H9 (cell line): ENCODE measurements at regions not wholly inside any gene's neighbourhood (a gene's known extent, or its start where the extent isn't known, plus 50 kb on each side); places are given as distances from the start of the nearest gene placed in this dataset.
"Not testable (repeated sequence)": the region's sequence is repeated elsewhere in the genome, so short reads cannot be mapped to it uniquely, and the experiment has no call there.

Source experiments
- DNase-seq: peaks from one replicate; pipeline ENCODE4 v3.0.0-alpha.2; 2017
- H2AFZ ChIP-seq: one replicate; pipeline ENCODE4 v1.6.1; 2013; ENCODE audit warnings: mild to moderate bottlenecking, low read length, control low read depth, moderate library complexity
- H2AK5ac ChIP-seq: 2 replicates; pipeline ENCODE4 v1.6.1; 2013; ENCODE audit warnings: low read length, control low read depth, mixed read lengths; ENCODE audit not compliant: insufficient read length
- H2BK120ac ChIP-seq: one replicate; pipeline ENCODE4 v1.6.1; 2013; ENCODE audit warnings: low read depth, mild to moderate bottlenecking, low read length, control low read depth, inconsistent platforms; ENCODE audit not compliant: poor library complexity, severe bottlenecking
- H2BK12ac ChIP-seq: 2 replicates; pipeline ENCODE4 v1.6.1; 2013; ENCODE audit warnings: low read length, control low read depth, mixed read lengths, low read depth; ENCODE audit not compliant: insufficient read length
- H2BK15ac ChIP-seq: 2 replicates; pipeline ENCODE4 v1.6.1; 2013; ENCODE audit warnings: low read depth, low read length, control low read depth
- H2BK20ac ChIP-seq: one replicate; pipeline ENCODE4 v1.6.1; 2013; ENCODE audit warnings: low read depth, mild to moderate bottlenecking, low read length, control low read depth, inconsistent platforms; ENCODE audit not compliant: poor library complexity, severe bottlenecking
- H2BK5ac ChIP-seq: 2 replicates; pipeline ENCODE4 v1.6.1; 2013; ENCODE audit warnings: low read length, control low read depth, mixed read lengths; ENCODE audit not compliant: insufficient read length
- H3K14ac ChIP-seq: 2 replicates; pipeline ENCODE4 v1.6.1; 2013; ENCODE audit warnings: low read length, control low read depth; ENCODE audit not compliant: insufficient read depth
- H3K18ac ChIP-seq: 2 replicates; pipeline ENCODE4 v1.6.1; 2013; ENCODE audit warnings: low read depth, mild to moderate bottlenecking, mixed read lengths, low read length, control low read depth; ENCODE audit not compliant: insufficient read length
- H3K23ac ChIP-seq: 2 replicates; pipeline ENCODE4 v1.6.1; 2013; ENCODE audit warnings: low read length, control low read depth, mixed read lengths, low read depth; ENCODE audit not compliant: insufficient read length
- H3K23me2 ChIP-seq: 2 replicates; pipeline ENCODE4 v1.6.1; 2013; ENCODE audit warnings: low read depth, mild to moderate bottlenecking, mixed read lengths, low read length, control low read depth; ENCODE audit not compliant: insufficient read length, poor library complexity, severe bottlenecking
- H3K27ac ChIP-seq: 2 replicates; pipeline ENCODE4 v1.5.1; 2013; ENCODE audit warnings: low read length, control low read depth, mixed read lengths, low read depth; ENCODE audit not compliant: insufficient read length
- H3K27me3 ChIP-seq: 2 replicates; pipeline ENCODE4 v1.6.1; 2013; ENCODE audit warnings: low read length, control low read depth, inconsistent platforms; ENCODE audit not compliant: insufficient read depth
- H3K4ac ChIP-seq: 2 replicates; pipeline ENCODE4 v1.6.1; 2013; ENCODE audit warnings: low read depth, mild to moderate bottlenecking, control low read depth, inconsistent platforms, low read length, moderate library complexity
- H3K4me1 ChIP-seq: 2 replicates; pipeline ENCODE4 v1.6.1; 2013; ENCODE audit warnings: low read length, control low read depth, inconsistent platforms; ENCODE audit not compliant: insufficient read depth
- H3K4me2 ChIP-seq: 2 replicates; pipeline ENCODE4 v1.6.1; 2013; ENCODE audit warnings: low read length, control low read depth, mixed read lengths; ENCODE audit not compliant: insufficient read length, insufficient read depth
- H3K56ac ChIP-seq: 2 replicates; pipeline ENCODE4 v1.6.1; 2013; ENCODE audit warnings: low read depth, mild to moderate bottlenecking, mixed read lengths, low read length, control low read depth; ENCODE audit not compliant: insufficient read length
- H3K79me1 ChIP-seq: 2 replicates; pipeline ENCODE4 v1.6.1; 2013; ENCODE audit warnings: low read depth, mild to moderate bottlenecking, moderate library complexity, low read length, control low read depth, inconsistent platforms; ENCODE audit not compliant: insufficient read depth, poor library complexity, severe bottlenecking
- H3K79me2 ChIP-seq: 2 replicates; pipeline ENCODE4 v1.6.1; 2013; ENCODE audit warnings: low read length, control low read depth, inconsistent platforms; ENCODE audit not compliant: insufficient read depth
- H3K9ac ChIP-seq: 2 replicates; pipeline ENCODE4 v1.6.1; 2013; ENCODE audit warnings: low read length, control low read depth, mixed read lengths; ENCODE audit not compliant: insufficient read length; ENCODE audit errors: extremely low read depth
- H3K9me3 ChIP-seq: one replicate; pipeline ENCODE4 v1.6.1; 2013; ENCODE audit warnings: low read depth, low read length, inconsistent platforms; ENCODE audit not compliant: control insufficient read depth
- H3T11ph ChIP-seq: one replicate; pipeline ENCODE4 v1.6.1; 2013; ENCODE audit warnings: mild to moderate bottlenecking, low read length, control low read depth, inconsistent platforms
- H4K20me1 ChIP-seq: one replicate; pipeline ENCODE4 v1.6.1; 2013; ENCODE audit not compliant: control insufficient read depth, insufficient read length, insufficient read depth
- H4K5ac ChIP-seq: 2 replicates; pipeline ENCODE4 v1.6.1; 2013; ENCODE audit warnings: low read depth, mild to moderate bottlenecking, mixed read lengths, low read length, control low read depth; ENCODE audit not compliant: insufficient read length
- H4K8ac ChIP-seq: replicated peaks from 2 replicates; pipeline ENCODE4 v1.6.1; 2013; ENCODE audit warnings: low read length, control low read depth, mixed read lengths, low read depth; ENCODE audit not compliant: insufficient read length
- H4K91ac ChIP-seq: 2 replicates; pipeline ENCODE4 v1.6.1; 2013; ENCODE audit warnings: low read depth, mild to moderate bottlenecking, moderate library complexity, mixed read lengths, low read length, control low read depth; ENCODE audit not compliant: insufficient read length
- H3K27ac Mint-ChIP-seq, 3 experiments: 2 replicates in 2 of 3; 3 replicates in 1 of 3; pipeline ENCODE4 v1.8.0; 2020 to 2021; ENCODE audit warnings: mixed read lengths in 3 of 3, mild to moderate bottlenecking in 1 of 3, moderate library complexity in 1 of 3
- H3K27me3 Mint-ChIP-seq: 2 replicates; pipeline ENCODE4 v1.8.0; 2021; ENCODE audit warnings: low read depth, mild to moderate bottlenecking, moderate library complexity, mixed read lengths
- H3K36me3 Mint-ChIP-seq, 3 experiments: 2 replicates in 2 of 3; 3 replicates in 1 of 3; pipeline ENCODE4 v1.8.0; 2020 to 2021; ENCODE audit warnings: low read depth in 3 of 3, mixed read lengths in 3 of 3; ENCODE audit not compliant: insufficient read depth in 1 of 3
- H3K4me1 Mint-ChIP-seq, 2 experiments: 2 replicates each; pipeline ENCODE4 v1.8.0; 2020; ENCODE audit warnings: mixed read lengths in 2 of 2
- H3K4me3 Mint-ChIP-seq, 2 experiments: 2 replicates in 1 of 2; 3 replicates in 1 of 2; pipeline ENCODE4 v1.8.0; 2020 to 2021; ENCODE audit warnings: mild to moderate bottlenecking in 2 of 2, mixed read lengths in 2 of 2, moderate library complexity in 1 of 2
- H3K9me3 Mint-ChIP-seq, 2 experiments: 2 replicates in 1 of 2; 3 replicates in 1 of 2; pipeline ENCODE4 v1.8.0; 2020; ENCODE audit warnings: mild to moderate bottlenecking in 2 of 2, mixed read lengths in 2 of 2, moderate library complexity in 1 of 2
- WGBS: extraction: QIAGEN DNeasy Blood & Tissue Kit; methylation state at CpG from one replicate; pipeline ENCODE4 v1.1.7; 2013; ENCODE audit warnings: missing lambda C conversion rate, low lambda C conversion rate, mixed read lengths; ENCODE audit not compliant: insufficient read length; ENCODE audit errors: extremely low coverage; 5-methylcytosine and 5-hydroxymethylcytosine counted together
- TF ChIP-seq, protein P1 (sequence below): fragments of 200-600 bp; sonication (generic); conservative IDR thresholded peaks from 3 replicates; pipeline ENCODE4 v1.8.0; 2021; ENCODE audit warnings: antibody characterized with exemption, mild to moderate bottlenecking

DNA sequence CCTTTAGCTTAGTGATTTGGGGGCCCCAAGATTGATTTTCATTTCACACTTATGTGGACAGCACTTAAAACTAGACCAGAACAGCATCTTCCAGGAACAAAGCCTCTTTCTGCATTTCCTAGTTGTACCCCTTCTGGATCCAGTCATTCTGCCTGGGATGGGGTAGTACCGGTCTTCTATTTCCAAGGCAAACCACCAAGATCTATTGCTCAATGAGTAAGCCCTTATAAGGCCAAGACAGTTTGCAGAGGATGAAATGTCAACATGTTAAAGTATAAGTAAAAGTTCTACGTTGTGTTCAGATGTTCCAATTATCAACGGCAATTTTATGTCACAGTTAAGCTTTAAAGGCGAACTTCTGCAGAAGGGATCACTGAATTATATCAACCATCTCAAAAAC lies 106.9 kb upstream of the ZNF746 start:
- H3K9me3 Mint-ChIP-seq = no peaks in the 10 kb centered on the region
- no peak overlapping the region for H2BK15ac ChIP-seq
- no peak overlapping the region for H4K8ac ChIP-seq
- TF ChIP-seq, protein P1, sequence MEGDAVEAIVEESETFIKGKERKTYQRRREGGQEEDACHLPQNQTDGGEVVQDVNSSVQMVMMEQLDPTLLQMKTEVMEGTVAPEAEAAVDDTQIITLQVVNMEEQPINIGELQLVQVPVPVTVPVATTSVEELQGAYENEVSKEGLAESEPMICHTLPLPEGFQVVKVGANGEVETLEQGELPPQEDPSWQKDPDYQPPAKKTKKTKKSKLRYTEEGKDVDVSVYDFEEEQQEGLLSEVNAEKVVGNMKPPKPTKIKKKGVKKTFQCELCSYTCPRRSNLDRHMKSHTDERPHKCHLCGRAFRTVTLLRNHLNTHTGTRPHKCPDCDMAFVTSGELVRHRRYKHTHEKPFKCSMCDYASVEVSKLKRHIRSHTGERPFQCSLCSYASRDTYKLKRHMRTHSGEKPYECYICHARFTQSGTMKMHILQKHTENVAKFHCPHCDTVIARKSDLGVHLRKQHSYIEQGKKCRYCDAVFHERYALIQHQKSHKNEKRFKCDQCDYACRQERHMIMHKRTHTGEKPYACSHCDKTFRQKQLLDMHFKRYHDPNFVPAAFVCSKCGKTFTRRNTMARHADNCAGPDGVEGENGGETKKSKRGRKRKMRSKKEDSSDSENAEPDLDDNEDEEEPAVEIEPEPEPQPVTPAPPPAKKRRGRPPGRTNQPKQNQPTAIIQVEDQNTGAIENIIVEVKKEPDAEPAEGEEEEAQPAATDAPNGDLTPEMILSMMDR = no peak
- no peak overlapping the region for H3K23ac ChIP-seq
- no peaks in the 10 kb centered on the region for H3K27me3 ChIP-seq
- no peaks in the 10 kb centered on the region for H3K4me1 ChIP-seq
- H2BK5ac ChIP-seq = no peak overlapping the region
- no peaks in the 10 kb centered on the region for H3K27me3 Mint-ChIP-seq
- no peak overlapping the region for H3K4me2 ChIP-seq
- H3K36me3 Mint-ChIP-seq = peaks cover 17 to 57% (median 37%) of the 10 kb centered on the region in 3 experiments; a peak in 6 of 7 replicates
- H4K20me1 ChIP-seq = no peaks in the 10 kb centered on the region
- no peak overlapping the region for H2BK120ac ChIP-seq
- H3K79me1 ChIP-seq = no peaks in the 10 kb centered on the region
- H3K4me1 Mint-ChIP-seq = no peaks in the 10 kb centered on the region
- no peak overlapping the region for H3K4ac ChIP-seq
- H3T11ph ChIP-seq = no peak overlapping the region
- H3K14ac ChIP-seq = no peak overlapping the region
- no peak overlapping the region for H3K18ac ChIP-seq
- H3K4me3 Mint-ChIP-seq = no peak overlapping the region
- H3K9me3 ChIP-seq = no peaks in the 10 kb centered on the region
- H3K79me2 ChIP-seq = no peaks in the 10 kb centered on the region
- WGBS = no CpG with 5 or more reads among the region's 4 CpGs
- no peak overlapping the region for H3K9ac ChIP-seq
- H3K27ac ChIP-seq = no peak overlapping the region
- H2BK20ac ChIP-seq = no peak overlapping the region
- no peak overlapping the region for H3K56ac ChIP-seq
- no peaks in the 10 kb centered on the region for H3K23me2 ChIP-seq
- DNase-seq = no peak
- H2AK5ac ChIP-seq = no peak overlapping the region
- H4K91ac ChIP-seq = no peak overlapping the region
- no peak overlapping the region for H4K5ac ChIP-seq
- H3K27ac Mint-ChIP-seq = no peak overlapping the region
- no peak overlapping the region for H2BK12ac ChIP-seq
- no peak overlapping the region for H2AFZ ChIP-seq

DNA sequence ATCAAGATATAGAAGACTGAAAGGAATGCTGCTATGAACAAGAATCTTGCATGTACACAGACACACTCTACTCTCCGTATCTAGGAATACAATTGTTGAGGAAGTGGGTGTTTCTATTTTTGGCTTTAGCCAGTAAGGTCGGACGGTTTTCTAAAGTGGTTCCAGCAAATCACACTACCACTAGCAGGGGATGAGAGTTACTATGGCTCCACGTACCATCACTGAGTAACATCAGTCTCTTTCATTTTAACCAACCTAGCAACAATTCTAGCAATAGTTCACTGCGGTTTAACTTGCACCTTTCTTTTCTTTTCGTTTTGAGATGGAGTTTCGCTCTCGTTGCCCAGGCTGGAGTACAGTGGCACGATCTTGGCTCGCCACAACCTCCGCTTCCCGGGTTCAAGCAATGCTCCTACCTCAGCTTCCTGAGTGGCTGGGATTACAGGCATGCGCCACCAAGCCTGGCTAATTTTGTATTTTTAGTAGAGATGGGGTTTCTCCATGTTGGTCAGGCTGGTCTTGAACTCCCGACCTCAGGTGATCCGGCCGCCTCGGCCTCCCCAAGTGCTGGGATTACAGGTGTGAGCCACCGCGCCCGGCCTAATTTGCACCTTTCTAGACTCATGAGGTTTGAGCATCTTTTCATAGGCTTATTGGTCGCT lies 103.2 kb upstream of the ZNF746 start:
- not testable (repeated sequence) for H4K5ac ChIP-seq, H3K9me3 Mint-ChIP-seq, H2AFZ ChIP-seq, H3K4ac ChIP-seq, H3K27ac Mint-ChIP-seq, H2AK5ac ChIP-seq, H3K56ac ChIP-seq, H3K4me1 Mint-ChIP-seq, H3K9ac ChIP-seq, DNase-seq, H2BK20ac ChIP-seq, H3K4me2 ChIP-seq, H3K14ac ChIP-seq, H3K23ac ChIP-seq, H3K9me3 ChIP-seq, H3K79me2 ChIP-seq, H3T11ph ChIP-seq, H3K4me1 ChIP-seq, H3K4me3 Mint-ChIP-seq, H2BK15ac ChIP-seq, H2BK12ac ChIP-seq, H4K20me1 ChIP-seq, H3K79me1 ChIP-seq, H4K91ac ChIP-seq, H2BK120ac ChIP-seq, H3K23me2 ChIP-seq, H3K27me3 Mint-ChIP-seq, H3K27ac ChIP-seq, H3K18ac ChIP-seq, H3K27me3 ChIP-seq, H2BK5ac ChIP-seq, H4K8ac ChIP-seq
- WGBS = no CpG with 5 or more reads among the region's 21 CpGs
- peaks cover 12 to 45% (median 16%) of the 10 kb centered on the region in 3 experiments; a peak in 6 of 7 replicates for H3K36me3 Mint-ChIP-seq
